Heart right ventricle (tissue), 16 donors: ENCODE measurements at regions not wholly inside any gene's neighbourhood (a gene's known extent, or its start where the extent isn't known, plus 50 kb on each side); places are given as distances from the start of the nearest gene placed in this dataset.

Source experiments
- ATAC-seq, 8 donors: fragments of 200-7000 bp; cut with Tn5 transposase; one replicate each; pipeline ENCODE4 v1.9.1; 2020; ENCODE audit warnings: mild to moderate bottlenecking in 8 of 8, moderate library complexity in 8 of 8, moderate number of reproducible peaks in 1 of 8
- DNase-seq, 2 donors: peaks; one replicate each; pipeline ENCODE4 v3.0.0-alpha.2; 2020
- H3K27ac ChIP-seq, 10 donors: fragments of 200-600 bp; sonication (generic) in 2 of 10; one replicate each; pipeline versions ENCODE4 v1.5.0 to v1.8.0; 2020 to 2022; ENCODE audit warnings: mild to moderate bottlenecking in 3 of 10
- H3K27me3 ChIP-seq, 7 donors: fragments of 200-600 bp; one replicate each; pipeline ENCODE4 v1.8.0; 2021 to 2022; ENCODE audit warnings: mild to moderate bottlenecking in 2 of 7
- H3K36me3 ChIP-seq, 9 donors: fragments of 200-600 bp; sonication (generic) in 1 of 9; one replicate each; pipeline versions ENCODE4 v1.5.0 to v1.8.0; 2020 to 2022; ENCODE audit warnings: mild to moderate bottlenecking in 2 of 9
- H3K4me1 ChIP-seq, 9 donors: fragments of 200-600 bp; sonication (generic) in 1 of 9; one replicate each; pipeline versions ENCODE4 v1.5.0 to v1.8.0; 2020 to 2022; ENCODE audit warnings: mild to moderate bottlenecking in 4 of 9
- H3K4me3 ChIP-seq, 10 donors: fragments of 200-600 bp; sonication (generic) in 2 of 10; one replicate each; pipeline versions ENCODE4 v1.5.0 to v1.8.0; 2020 to 2022; ENCODE audit warnings: mild to moderate bottlenecking in 7 of 10, moderate library complexity in 2 of 10
- H3K9me3 ChIP-seq, 11 donors: fragments of 200-600 bp in 10 of 11; sonication (generic) in 2 of 11; one replicate each; pipeline versions ENCODE4 v1.5.0 to v1.8.0; 2013 to 2022; ENCODE audit warnings: mild to moderate bottlenecking in 2 of 11, control low read depth in 1 of 11, moderate library complexity in 1 of 11
- CTCF ChIP-seq, 9 donors: fragments of 200-600 bp; sonication (generic) in 2 of 9; IDR thresholded peaks; one replicate each; pipeline versions ENCODE4 v1.5.0 to v1.8.0; 2021 to 2022; ENCODE audit warnings: antibody characterized with exemption in 9 of 9, mild to moderate bottlenecking in 5 of 9, moderate library complexity in 1 of 9
- WGBS, 2 donors: extraction: QIAGEN DNeasy Blood & Tissue Kit; methylation state at CpG; one replicate each; pipeline ENCODE4 v1.1.7; 2013; ENCODE audit warnings: inconsistent platforms in 1 of 2; 5-methylcytosine and 5-hydroxymethylcytosine counted together
- intact Hi-C, 10 donors: fragments of 100-400 bp; cut with DNase I; formaldehyde crosslinking; loops; one replicate each; pipeline versions ENCODE4 v1.11.1 to v1.14.2; 2022
- donor health status: Arrhythmogenic right ventricular cardiomyopathy.
- donor health status: ischemic (EF 13 %, LVEDD 7.1; RV severe dilation, severe dysfunction).
- donor health status: healthy with polysubstance abuse.
- donor health status: DM: no; HTN: yes; CAD: no.
- donor health status: DM: no; HTN: no; CAD: no.
- donor health status: ischemic (EF 25% LVEDD 6.9; RV normal size, moderate dysfunction).
- donor health status: ischemic (EF 25% LVEDD 5.7; RV mildly dilated, moderate dysfunction).
- donor health status: healthy.
- donor health status: DM: yes; HTN: yes; CAD: no.
- donor health status: Ischemic cardiomyopathy.
- donor health status: ischemic (EF 35%, LVEDD 5.7; RV mildly dilated, moderate dysfunction).
- donor health status: nonischemic (EF 11% LVEDD 7.7; RV severe dilation, severe dysfunction).
- donor health status: DM: yes; HTN: yes; CAD: no.
- donor health status: PGD.
- donor health status: ischemic (EF 29% LVEDD 5.4; RV normal size, mild dysfunction).
- donor health status: nonischemic (EF 23%, LVEDD 6.1; RV moderate dilation, normal function).

- no peak for DNase-seq
- ATAC-seq = no peak
- intact Hi-C loops = no loop called here
- Histone ChIP-seq H3K27ac (no peak overlapping the region), H3K4me3 (no peak overlapping the region), H3K9me3 (no peaks in the 10 kb centered on the region), H3K27me3 (peaks cover 0 to 3% (median 0%) of the 10 kb centered on the region in 7 donors), H3K4me1 (no peaks in the 10 kb centered on the region), H3K36me3 (no peaks in the 10 kb centered on the region)
- peak in 3 of 9 donors; percentile 10 to 29 (median 21) for TF ChIP-seq CTCF (IDR thresholded peaks at IDR 0.05)
- WGBS, 2 donors = 31% methylated on average over 11 of the region's 11 CpGs; no CpG with 5 or more reads in 1 of the 2 donors
Measured at GRCh38 chr14:106094654-106095189, 568.3 kb downstream of the TMEM121 start.

- peaks cover 0 to 7% (median 0%) of the 10 kb centered on the region in 7 donors for H3K27me3 ChIP-seq
- no peak for ATAC-seq
- WGBS, 2 donors = 56% methylated on average over 7 of the region's 7 CpGs; no CpG with 5 or more reads in 1 of the 2 donors
Measured at GRCh38 chr14:106107703-106108102, 581.3 kb downstream of the TMEM121 start.

GRCh38 chr14:106109337-106109736 is 583.0 kb downstream of the TMEM121 start:
- peaks cover 0 to 2% (median 0%) of the 10 kb centered on the region in 7 donors for H3K27me3 ChIP-seq
- DNase-seq (no peak), ATAC-seq (no peak)
- 49% methylated on average over 1 of the region's 1 CpG; no CpG with 5 or more reads in 1 of the 2 donors for WGBS, 2 donors
- no peak for TF ChIP-seq CTCF (IDR thresholded peaks at IDR 0.05)
- H3K27ac ChIP-seq = no peak overlapping the region
- H3K36me3 ChIP-seq = no peaks in the 10 kb centered on the region
- H3K9me3 ChIP-seq = no peaks in the 10 kb centered on the region
- no peaks in the 10 kb centered on the region for H3K4me1 ChIP-seq
- no peak overlapping the region for H3K4me3 ChIP-seq
- intact Hi-C loops = no loop called here

More at GRCh38 chr14:106107703-106108102, 581.3 kb downstream of the TMEM121 start:
- Histone ChIP-seq H3K36me3 (no peaks in the 10 kb centered on the region), H3K9me3 (no peaks in the 10 kb centered on the region), H3K4me3 (no peak overlapping the region), H3K27ac (no peak overlapping the region), H3K4me1 (no peaks in the 10 kb centered on the region)
- intact Hi-C loops = no loop called here
- no peak for DNase-seq
- no peak for TF ChIP-seq CTCF (IDR thresholded peaks at IDR 0.05)

- Histone ChIP-seq H3K36me3 (no peaks in the 10 kb centered on the region), H3K4me3 (no peak overlapping the region), H3K9me3 (no peaks in the 10 kb centered on the region), H3K4me1 (no peaks in the 10 kb centered on the region), H3K27me3 (peaks cover 0 to 37% (median 20%) of the 10 kb centered on the region in 7 donors), H3K27ac (no peak overlapping the region)
- intact Hi-C loops = no loop called here
- DNase-seq (no peak), ATAC-seq (no peak)
- no peak for TF ChIP-seq CTCF (IDR thresholded peaks at IDR 0.05)
- WGBS, 2 donors = 40 to 52% methylated on average over 4 of the region's 4 CpGs
Measured at GRCh38 chr14:106115401-106115800, 589.0 kb downstream of the TMEM121 start.
